Tibial nerve (tissue), 4 donors: ENCODE measurements at regions not wholly inside any gene's neighbourhood (a gene's known extent, or its start where the extent isn't known, plus 50 kb on each side); places are given as distances from the start of the nearest gene placed in this dataset.

Experiments
- EP300 ChIP-seq, 2 donors: sonication (generic); formaldehyde crosslinking; IDR thresholded peaks; one replicate each; pipeline ENCODE4 v1.6.1; 2017; ENCODE audit warnings: antibody characterized with exemption in 2 of 2, mild to moderate bottlenecking in 1 of 2
- POLR2A ChIP-seq, 2 donors: fragments of 450-650 bp; IDR thresholded peaks; one replicate each; pipeline ENCODE4 v1.6.1; 2017; ENCODE audit warnings: antibody characterized with exemption in 2 of 2, mild to moderate bottlenecking in 2 of 2, moderate library complexity in 2 of 2
- TF ChIP-seq, protein P1 (sequence below), 5 experiments: fragments of 200-600 bp in 3 of 5; fragments of 450-650 bp in 2 of 5; sonication (generic) in 3 of 5; IDR thresholded peaks; one replicate each; pipeline ENCODE4 v1.5.1; 2016 to 2019; ENCODE audit warnings: antibody characterized with exemption in 5 of 5, mild to moderate bottlenecking in 3 of 5, moderate library complexity in 2 of 5

DNA sequence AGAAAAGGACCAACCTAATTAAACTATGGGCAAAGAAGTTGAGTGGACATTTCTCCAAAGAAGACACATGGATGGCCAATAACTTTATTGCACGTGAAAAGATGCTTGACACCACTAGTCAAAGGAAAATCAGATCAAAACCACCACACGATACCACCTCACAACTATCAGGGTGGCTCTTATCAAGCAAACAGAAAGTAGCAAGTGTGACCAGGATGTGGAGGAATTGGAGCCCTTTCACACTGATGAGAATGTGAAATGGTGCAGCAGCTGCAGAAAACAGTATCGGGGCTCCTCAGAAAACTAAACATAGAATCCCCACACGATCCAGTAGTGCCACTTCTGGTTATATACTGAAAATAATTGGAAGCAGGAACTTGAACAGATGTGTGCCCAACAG, 72.2 kb upstream of the ALKAL2 start:
- TF ChIP-seq, protein P1, sequence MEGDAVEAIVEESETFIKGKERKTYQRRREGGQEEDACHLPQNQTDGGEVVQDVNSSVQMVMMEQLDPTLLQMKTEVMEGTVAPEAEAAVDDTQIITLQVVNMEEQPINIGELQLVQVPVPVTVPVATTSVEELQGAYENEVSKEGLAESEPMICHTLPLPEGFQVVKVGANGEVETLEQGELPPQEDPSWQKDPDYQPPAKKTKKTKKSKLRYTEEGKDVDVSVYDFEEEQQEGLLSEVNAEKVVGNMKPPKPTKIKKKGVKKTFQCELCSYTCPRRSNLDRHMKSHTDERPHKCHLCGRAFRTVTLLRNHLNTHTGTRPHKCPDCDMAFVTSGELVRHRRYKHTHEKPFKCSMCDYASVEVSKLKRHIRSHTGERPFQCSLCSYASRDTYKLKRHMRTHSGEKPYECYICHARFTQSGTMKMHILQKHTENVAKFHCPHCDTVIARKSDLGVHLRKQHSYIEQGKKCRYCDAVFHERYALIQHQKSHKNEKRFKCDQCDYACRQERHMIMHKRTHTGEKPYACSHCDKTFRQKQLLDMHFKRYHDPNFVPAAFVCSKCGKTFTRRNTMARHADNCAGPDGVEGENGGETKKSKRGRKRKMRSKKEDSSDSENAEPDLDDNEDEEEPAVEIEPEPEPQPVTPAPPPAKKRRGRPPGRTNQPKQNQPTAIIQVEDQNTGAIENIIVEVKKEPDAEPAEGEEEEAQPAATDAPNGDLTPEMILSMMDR (IDR thresholded peaks at IDR 0.05), result no peak
- TF ChIP-seq EP300 (IDR thresholded peaks at IDR 0.05), result no peak
- no peak for TF ChIP-seq POLR2A (IDR thresholded peaks at IDR 0.05)
